GM21390 (cell line): ENCODE measurements at regions not wholly inside any gene's neighbourhood (a gene's known extent, or its start where the extent isn't known, plus 50 kb on each side); places are given as distances from the start of the nearest gene placed in this dataset.
"Not testable (repeated sequence)": the region's sequence is repeated elsewhere in the genome, so short reads cannot be mapped to it uniquely, and the experiment has no call there.

Experiments used
- ATAC-seq: cut with Tn5 transposase; IDR thresholded peaks from one replicate; pipeline ENCODE4 v1.9.1; 2021; ENCODE audit not compliant: unreplicated experiment

- no peak for ATAC-seq
These were observed 264.0 kb upstream of the SMIM21 start for GRCh38 chr18:75691483-75691882.

DNA sequence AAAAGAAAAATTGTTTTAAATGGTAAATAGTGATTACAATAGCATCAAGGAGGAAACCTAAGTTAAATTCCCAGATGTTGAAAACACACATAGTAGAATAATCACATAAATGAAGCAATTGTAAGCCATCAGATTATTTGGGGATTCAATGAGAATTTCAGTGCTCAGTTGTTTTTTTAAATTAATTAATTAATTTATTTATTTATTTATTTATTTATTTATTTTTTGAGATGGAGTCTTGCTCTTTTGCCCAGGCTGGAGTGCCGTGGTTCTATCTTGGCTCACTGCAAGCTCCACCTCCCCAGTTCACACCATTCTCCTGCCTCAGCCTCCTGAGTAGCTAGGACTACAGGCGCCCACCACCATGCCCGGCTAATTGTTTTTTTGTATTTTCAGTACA, 262.8 kb upstream of the SMIM21 start:
- ATAC-seq: not testable (repeated sequence)

DNA sequence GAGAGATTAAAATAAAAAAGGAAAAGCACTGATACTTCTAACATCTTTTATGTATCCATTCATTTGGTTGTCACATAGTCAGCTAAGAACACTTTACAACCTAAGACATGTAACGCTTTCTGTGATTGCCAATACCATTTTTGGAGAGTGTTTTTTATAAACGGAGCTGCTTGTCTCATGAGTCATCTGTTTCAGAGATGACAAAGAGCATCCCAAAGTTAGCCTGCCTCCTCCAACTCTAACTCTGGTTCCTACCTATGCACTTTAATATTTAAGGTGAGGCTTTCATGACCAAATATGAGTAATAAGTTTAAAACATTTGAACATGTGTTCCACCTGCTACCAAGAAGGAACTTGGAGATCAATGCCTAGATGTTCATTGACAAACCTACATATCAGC, 260.1 kb upstream of the SMIM21 start:
- ATAC-seq: no peak

- no peak for ATAC-seq
These were observed 255.9 kb upstream of the SMIM21 start for GRCh38 chr18:75683426-75683825.

GRCh38 chr18:75681538-75682115, 254.1 kb upstream of the SMIM21 start:
- no peak for ATAC-seq

GRCh38 chr18:75679331-75679730, 251.8 kb upstream of the SMIM21 start:
- ATAC-seq: no peak

DNA sequence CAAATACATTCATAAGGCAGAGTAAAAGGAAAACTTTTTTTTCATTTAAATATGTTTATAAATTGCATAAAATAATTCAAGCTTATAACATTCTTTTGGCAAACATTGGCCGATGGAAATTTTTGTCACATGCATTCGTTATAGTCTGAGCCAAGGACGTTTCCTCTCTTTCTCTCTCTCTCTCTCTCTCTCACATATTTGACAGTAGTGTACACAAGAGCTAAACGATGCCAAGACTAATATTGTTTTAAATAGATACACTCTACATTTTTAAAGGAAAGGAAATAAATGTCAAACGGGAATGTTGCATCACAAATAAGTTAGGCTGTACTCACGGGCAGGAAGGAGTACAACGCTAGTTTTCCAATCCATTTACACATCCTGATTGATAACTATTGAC, 251.1 kb upstream of the SMIM21 start:
- no peak for ATAC-seq

GRCh38 chr18:75677696-75678455, 250.4 kb upstream of the SMIM21 start:
- ATAC-seq: no peak

DNA sequence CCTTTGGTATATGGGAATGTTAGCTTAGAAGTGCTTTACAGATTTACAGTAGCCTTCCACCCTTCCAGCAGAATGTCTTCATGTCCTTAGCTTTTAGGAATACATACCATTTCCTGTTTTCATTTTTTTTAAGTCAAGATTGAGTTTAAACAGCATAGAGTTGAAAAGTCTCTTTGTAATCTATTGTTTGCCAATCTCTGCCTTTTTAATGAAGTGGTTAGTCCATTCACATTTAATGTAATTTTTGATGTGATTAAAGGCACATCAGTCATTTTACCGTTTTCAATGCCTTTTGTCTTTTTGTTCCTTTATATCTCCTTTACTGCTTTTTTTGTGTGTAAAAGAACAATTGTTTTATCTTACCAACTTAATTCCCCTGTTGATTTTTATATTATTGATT, 233.4 kb upstream of the SMIM21 start:
- ATAC-seq: no peak

DNA sequence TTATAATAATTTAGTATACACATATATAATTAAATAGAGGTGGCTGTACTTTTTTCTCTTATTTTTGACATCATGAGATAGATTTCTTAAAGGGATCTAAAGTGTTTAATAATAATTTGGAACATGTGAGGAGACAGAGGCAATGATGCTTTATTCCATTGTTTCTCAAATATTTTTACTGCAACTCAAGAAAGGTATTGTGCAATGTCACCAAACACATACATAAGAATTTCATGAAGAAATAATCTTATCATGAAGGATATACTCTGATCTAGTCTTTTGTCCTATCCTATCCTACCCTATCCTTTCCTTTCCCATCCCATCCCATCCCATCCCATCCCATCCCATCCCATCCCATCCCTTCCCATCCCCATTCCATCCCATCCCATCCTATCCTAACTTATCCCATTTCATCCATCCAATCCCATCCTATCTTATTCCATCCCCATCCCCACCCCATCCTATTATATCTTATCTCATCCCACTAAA, 232.1 kb upstream of the SMIM21 start:
- ATAC-seq: no peak

- ATAC-seq: no peak
These were observed 230.8 kb upstream of the SMIM21 start for GRCh38 chr18:75658330-75658729.

DNA sequence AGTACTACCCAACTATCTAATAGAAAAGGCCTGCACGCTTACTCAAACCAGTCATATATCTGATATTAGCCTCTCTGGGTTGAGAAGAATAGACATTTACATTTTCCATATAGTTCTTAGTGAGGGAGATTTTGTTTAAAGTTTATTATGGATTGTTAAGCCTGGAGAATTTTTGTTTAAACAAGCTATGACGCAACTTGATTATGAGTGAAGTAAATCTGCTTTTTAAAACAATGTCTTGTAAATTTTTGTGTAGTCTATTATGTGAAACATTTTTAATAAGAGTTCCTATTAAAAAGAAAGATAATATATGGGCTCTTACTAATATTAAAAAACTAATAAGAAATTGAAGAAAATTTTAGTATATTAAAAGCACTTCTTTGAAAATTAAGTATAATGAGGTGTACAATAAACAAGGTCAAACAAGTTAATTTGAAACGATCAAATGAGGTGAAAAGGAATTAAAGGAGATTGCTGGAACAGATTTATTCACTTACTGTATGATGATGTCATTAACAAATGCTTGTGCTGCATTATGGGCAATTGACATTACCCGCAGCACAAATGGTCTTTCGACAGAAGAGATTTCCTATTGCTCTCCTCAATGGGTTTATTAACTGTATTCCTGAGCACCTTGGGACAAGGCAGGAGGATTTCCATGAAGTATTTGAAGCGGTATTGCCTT, 229.2 kb upstream of the SMIM21 start:
- ATAC-seq: no peak

- ATAC-seq: no peak
These were observed 228.5 kb upstream of the SMIM21 start for GRCh38 chr18:75656035-75656434.

DNA sequence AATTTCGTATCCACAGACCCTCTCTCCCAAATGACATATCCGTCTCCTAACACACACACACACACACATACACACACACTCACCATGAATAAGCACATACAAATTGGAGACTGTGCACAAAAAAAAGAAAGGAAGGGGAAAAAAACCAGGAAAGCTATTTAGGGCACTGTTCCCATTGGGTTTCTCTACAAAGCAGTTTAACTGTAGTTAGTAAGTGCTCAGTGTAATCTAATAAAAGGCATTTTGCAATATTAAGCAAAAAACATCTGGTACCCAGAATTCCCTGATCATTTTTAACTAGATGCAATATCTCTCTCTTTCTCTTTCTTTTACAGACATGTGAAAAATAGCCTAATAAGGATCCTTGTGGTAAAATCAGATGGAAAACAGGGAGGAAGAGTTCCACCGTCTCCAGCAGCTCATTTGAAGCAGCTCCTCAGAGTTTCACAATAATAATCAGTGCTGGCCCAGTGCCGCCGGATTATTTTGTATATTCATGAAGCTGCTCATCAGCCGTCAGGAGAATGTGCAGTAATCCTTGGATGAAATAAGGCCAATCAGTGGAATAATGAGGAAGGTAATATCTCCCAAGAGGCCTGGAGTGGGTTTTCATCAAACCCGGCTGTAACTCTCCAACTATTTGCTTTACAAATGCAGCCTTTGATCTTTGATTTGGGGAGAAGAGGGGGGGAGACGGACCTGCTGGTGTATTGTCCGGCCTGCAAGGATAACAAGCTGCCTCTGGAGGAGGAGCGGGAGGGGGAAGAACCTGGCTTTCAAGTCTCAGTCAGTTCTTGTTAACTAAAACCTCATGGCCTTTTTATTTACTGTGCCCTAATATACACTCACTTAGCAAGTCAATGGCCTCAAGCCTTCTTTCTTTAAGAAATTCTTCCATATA, 227.6 kb upstream of the SMIM21 start:
- no peak for ATAC-seq

DNA sequence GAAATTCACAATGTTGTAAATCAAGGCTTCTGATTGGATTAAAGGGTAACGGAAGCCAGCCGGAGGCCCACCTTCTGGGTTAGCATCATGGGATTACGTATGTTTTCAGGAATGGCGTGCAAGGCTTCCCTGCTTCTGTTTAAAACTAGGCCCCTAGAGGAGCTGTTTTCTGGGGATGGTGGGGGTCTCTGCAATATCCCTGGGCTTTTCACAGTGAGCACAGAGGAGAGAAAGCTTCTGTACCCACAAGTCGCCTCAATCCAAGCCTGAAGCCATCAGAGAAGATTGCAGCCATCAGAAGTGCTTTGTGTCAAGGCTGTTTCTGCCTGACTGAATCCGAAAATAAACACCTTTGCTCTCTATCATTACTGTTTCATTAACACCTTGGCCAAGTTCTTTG, 226.9 kb upstream of the SMIM21 start:
- ATAC-seq: no peak

DNA sequence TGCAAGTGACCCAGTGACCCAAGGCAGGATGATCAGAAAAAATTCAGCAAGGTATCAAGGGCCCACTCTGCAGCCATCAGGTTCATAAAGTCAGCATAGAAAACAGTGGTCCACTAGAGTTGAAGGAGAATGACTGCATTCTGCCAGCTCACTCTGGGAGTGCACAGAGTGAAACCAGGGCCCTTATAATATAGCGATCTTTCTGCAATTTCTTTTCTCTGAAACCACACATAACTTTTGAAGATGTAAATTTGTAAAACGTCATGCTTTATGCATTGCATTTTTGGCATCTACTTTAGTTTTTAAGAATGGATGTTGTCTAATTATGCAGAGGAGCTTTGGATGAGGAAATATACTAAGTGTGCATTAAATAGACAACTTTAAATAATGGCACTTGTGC, 225.0 kb upstream of the SMIM21 start:
- ATAC-seq: no peak

GRCh38 chr18:75644871-75645270, 217.4 kb upstream of the SMIM21 start:
- ATAC-seq: no peak

DNA sequence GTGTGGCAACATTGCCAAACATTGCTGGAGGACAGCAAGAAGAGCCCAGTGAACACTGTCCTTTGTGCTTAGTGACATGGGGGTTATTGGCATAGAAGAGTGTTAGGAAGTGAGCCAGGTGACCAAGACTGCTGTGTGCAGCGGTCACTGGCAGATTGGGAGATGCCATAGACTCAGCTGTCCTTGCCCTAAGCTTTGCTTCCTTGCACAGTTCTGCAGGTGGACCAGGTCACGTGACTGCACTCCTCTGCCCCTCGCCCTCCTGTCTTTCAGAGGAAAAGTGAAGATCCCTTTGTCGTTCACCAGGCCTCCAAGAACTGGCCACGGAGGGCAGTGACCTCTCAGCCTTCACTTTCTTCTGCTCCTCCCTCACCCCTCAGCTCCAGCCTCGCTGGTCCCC, 215.6 kb upstream of the SMIM21 start:
- ATAC-seq: no peak

GRCh38 chr18:75639472-75639831, 211.9 kb upstream of the SMIM21 start:
- ATAC-seq: no peak

DNA sequence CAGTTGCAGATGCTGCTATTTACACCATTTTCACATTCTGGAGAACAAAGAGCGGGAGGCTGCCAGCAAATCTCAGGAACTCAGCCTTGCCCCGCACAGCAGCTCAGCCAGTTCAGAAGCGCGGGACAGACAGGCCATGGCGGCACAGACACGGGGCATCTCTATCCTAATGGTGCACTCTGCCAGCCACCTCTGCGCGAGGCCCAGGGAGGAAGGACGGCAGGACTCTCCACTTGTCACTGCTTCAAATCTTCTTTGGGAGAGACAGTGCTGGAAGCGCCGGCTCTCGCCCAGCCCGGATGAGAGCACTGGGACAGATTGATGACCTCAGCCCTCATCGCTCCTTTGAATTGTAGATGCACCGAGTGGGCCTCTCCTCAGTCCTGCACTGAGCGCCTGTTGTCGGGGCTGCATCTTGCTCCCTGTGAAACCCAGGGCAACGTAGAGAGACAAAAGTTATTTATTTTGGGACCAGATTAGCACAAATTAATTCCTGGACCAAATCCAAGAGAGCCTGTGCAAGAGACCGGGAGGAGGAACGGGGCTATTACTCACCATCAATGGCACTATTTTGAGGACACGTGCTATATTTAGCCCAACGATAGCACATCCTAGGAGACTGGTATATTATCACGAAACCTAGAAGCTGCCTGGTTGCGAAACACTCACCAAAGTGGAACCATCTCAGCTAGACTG, 211.4 kb upstream of the SMIM21 start:
- ATAC-seq: no peak
